ENCODE measurements at regions not wholly inside any gene's neighbourhood (a gene's known extent, or its start where the extent isn't known, plus 50 kb on each side); places are given as distances from the start of the nearest gene placed in this dataset.
"Not testable (repeated sequence)": the region's sequence is repeated elsewhere in the genome, so short reads cannot be mapped to it uniquely, and the experiment has no call there.

DNA sequence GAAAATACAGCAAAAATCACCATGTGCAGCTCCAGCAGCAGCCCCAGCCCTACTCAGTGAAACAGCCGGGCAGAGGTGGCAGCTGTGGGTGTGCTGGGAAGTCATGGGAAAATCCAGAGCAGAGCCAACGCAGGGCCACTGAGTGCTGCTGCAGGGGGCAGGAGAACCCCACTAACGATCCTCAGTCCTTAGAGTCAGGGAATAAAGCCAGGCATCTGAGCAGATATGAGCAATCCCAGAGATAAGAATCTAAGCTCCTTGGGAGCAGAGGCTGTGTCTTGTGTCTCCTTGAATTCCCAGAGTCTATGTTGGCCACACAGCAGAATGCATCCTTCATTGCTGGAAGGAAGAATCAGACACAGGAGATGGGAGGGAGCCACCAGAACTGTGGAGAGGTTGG lies 493.1 kb upstream of the MAP3K7 start:
- Histone ChIP-seq H3K4me1 (no peaks in the 10 kb centered on the region), H3K27ac (no peak overlapping the region), H3K4me3 (no peak overlapping the region), H3K9me3 (no peaks in the 10 kb centered on the region), H3K36me3 (no peaks in the 10 kb centered on the region), H3K27me3 (no peaks in the 10 kb centered on the region)
- WGBS, 2 donors = 42 to 61% methylated on average over 3 of the region's 3 CpGs
- FAIRE-seq = no peak
- TF ChIP-seq, protein P1, sequence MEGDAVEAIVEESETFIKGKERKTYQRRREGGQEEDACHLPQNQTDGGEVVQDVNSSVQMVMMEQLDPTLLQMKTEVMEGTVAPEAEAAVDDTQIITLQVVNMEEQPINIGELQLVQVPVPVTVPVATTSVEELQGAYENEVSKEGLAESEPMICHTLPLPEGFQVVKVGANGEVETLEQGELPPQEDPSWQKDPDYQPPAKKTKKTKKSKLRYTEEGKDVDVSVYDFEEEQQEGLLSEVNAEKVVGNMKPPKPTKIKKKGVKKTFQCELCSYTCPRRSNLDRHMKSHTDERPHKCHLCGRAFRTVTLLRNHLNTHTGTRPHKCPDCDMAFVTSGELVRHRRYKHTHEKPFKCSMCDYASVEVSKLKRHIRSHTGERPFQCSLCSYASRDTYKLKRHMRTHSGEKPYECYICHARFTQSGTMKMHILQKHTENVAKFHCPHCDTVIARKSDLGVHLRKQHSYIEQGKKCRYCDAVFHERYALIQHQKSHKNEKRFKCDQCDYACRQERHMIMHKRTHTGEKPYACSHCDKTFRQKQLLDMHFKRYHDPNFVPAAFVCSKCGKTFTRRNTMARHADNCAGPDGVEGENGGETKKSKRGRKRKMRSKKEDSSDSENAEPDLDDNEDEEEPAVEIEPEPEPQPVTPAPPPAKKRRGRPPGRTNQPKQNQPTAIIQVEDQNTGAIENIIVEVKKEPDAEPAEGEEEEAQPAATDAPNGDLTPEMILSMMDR (IDR thresholded peaks at IDR 0.05) = no peak
- no peak for DNase-seq
- intact Hi-C loops (cut with DNase I) = no loop called here
- no peak for ATAC-seq

DNA sequence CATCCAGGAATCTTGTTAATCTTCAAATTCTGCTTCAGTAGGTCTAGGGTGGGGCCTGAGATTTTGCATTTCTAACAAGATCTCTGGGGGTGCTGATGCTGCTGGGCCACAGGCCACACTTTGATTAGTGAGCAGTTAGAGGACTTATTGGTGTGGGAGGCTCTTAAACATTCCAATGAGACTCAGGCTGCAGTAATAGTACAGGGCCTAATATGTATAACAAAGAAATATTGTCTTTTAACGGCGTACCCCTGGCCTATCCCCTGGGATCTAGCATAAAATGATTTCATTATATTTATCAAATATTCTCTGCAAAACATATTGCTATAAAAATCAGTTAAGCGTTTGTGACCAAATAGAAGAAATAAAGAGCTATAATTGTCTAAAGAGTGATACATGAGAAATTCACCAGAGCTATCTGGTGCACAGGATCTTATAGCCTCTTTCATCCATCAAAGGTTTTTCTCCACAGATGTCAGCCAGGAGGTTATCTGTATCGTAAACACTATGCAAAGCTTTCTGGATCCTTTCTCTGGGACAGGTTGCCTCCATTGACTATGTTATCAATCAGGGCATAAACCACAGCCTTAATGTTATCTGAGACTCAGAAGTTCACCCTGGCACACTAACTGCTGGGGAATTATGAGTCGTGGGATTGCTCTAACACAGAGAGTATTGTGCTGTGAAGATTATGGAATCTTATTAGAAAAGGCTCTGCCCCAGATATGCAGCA lies 488.5 kb upstream of the MAP3K7 start:
- no peak for FAIRE-seq
- TF ChIP-seq, protein P1 (IDR thresholded peaks at IDR 0.05) = no peak
- intact Hi-C loops (cut with DNase I) = no loop called here
- Histone ChIP-seq H3K4me1 (no peaks in the 10 kb centered on the region), H3K9me3 (no peaks in the 10 kb centered on the region), H3K27ac (no peak overlapping the region), H3K36me3 (no peaks in the 10 kb centered on the region), H3K27me3 (no peaks in the 10 kb centered on the region), H3K4me3 (no peak overlapping the region)
- no peak for ATAC-seq
- DNase-seq = no peak
- WGBS, 2 donors = 42 to 48% methylated on average over 5 of the region's 5 CpGs

DNA sequence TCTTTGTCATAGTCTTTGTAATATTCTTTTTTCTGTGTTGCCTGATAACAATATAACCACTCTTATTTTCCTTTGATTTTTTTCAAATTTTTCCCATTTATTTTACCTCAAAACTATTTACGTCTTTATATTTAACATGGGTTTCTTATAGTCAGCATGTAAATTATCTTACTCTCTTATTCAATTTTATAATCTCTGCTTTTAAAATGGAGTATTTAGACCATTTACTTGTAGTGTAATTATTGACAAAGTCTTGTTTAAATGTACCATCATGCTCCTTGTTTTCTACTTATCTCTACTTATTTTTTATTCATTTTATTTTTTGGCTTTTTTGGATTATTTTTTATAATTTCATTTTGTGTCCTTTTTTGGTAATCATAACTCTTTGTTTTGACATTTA lies 476.5 kb upstream of the MAP3K7 start:
- no peak for DNase-seq
- TF ChIP-seq, protein P1 (IDR thresholded peaks at IDR 0.05) = no peak
- FAIRE-seq = no peak
- H3K27me3 ChIP-seq = no peaks in the 10 kb centered on the region
- ATAC-seq = no peak
- H3K27ac ChIP-seq = no peak overlapping the region
- H3K36me3 ChIP-seq = no peaks in the 10 kb centered on the region
- peaks cover 0 to 8% (median 0%) of the 10 kb centered on the region in 4 donors for H3K9me3 ChIP-seq
- intact Hi-C loops (cut with DNase I) = no loop called here
- H3K4me1 ChIP-seq = no peaks in the 10 kb centered on the region
- WGBS, 2 donors = 69 to 90% methylated on average over 1 of the region's 1 CpG
- H3K4me3 ChIP-seq = no peak overlapping the region

DNA sequence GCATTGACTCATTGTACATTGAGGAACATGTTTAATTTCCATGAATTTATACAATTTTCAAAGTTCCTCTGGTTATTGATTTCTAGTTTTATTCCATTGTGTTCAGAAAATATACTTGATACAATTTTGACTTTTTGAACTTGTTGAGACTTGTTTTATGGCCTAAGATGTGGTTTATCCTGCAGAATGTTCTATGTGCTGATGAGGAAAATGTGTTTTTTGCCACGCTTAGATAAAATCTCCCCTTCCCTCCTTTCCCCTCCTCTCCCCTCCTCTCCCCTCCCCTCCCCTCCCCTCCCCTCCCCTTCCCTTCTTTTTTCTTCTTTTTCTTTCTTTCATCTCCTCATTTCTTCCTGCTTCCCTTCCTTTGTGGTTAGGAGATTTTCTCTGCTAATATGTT lies 470.8 kb upstream of the MAP3K7 start:
- Histone ChIP-seq H3K4me1 (no peaks in the 10 kb centered on the region), H3K9me3 (no peaks in the 10 kb centered on the region), H3K27me3 (no peaks in the 10 kb centered on the region), H3K4me3 (no peak overlapping the region), H3K36me3 (no peaks in the 10 kb centered on the region), H3K27ac (no peak overlapping the region)
- DNase-seq (no peak), FAIRE-seq (no peak), ATAC-seq (no peak)
- 74% methylated on average over 1 of the region's 1 CpG for WGBS, 2 donors
- intact Hi-C loops (cut with DNase I) = no loop called here
- TF ChIP-seq, protein P1 (IDR thresholded peaks at IDR 0.05) = no peak

DNA sequence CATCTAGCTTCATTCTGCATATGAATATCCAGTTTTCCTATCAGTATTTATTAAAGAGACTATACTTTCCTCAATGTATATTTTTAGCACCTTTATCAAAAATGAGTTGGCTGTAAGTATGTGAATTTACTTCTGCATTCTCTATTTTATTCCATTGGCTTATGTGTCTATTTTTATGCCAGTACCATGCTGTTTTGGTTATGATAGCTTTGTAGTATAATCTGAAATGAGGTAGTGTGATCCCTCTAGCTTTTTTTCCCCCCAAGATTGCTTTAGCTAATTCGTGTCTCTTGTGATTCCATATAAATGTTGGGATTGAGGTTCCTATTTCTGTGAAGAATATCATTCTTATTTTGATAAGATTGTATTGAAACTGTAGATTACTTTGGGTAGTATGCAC lies 469.1 kb upstream of the MAP3K7 start:
- Histone ChIP-seq H3K9me3 (no peaks in the 10 kb centered on the region), H3K4me1 (no peaks in the 10 kb centered on the region), H3K36me3 (no peaks in the 10 kb centered on the region), H3K4me3 (no peak overlapping the region), H3K27ac (no peak overlapping the region), H3K27me3 (no peaks in the 10 kb centered on the region)
- intact Hi-C loops (cut with DNase I) = no loop called here
- FAIRE-seq (no peak), ATAC-seq (no peak), DNase-seq (no peak)
- WGBS, 2 donors = 20 to 28% methylated on average over 1 of the region's 1 CpG
- TF ChIP-seq, protein P1 (IDR thresholded peaks at IDR 0.05) = no peak

DNA sequence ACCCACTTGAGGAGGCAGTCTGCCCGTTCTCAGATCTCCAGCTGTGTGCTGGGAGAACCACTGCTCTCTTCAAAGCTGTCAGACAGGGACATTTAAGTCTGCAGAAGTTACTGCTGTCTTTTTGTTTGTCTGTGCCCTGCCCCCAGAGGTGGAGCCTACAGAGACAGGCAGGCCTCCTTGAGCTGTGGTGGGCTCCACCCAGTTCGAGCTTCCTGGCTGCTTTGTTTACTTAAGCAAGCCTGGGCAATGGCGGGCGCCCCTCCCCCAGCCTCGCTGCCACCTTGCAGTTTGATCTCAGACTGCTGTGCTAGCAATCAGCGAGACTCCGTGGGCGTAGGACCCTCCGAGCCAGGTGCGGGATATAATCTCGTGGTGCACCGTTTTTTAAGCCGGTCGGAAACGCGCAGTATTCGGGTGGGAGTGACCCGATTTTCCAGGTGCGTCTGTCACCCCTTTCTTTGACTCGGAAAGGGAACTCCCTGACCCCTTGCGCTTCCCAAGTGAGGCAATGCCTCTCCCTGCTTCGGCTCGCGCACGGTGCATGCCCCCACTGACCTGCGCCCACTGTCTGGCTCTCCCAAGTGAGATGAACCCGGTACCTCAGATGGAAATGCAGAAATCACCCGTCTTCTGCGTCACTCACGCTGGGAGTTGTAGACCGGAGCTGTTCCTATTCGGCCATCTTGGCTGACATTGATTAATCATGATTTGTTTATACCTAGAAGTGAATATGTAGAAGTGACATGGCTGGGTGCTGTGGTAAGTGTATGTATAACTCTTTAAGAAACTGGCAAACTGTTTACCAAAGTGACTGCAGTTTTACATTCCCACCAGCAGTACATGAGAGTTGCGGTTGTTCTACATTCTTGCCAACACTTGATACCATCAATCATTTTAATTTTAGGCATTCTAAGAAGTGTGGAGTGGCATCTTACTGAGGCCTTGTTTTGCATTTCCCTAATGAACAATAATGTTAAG lies 465.9 kb upstream of the MAP3K7 start:
- WGBS, 2 donors = 80 to 86% methylated on average over 27 to 33 of the region's 33 CpGs
- ATAC-seq; H3K9me3 ChIP-seq; H3K4me3 ChIP-seq; H3K36me3 ChIP-seq; DNase-seq; H3K27me3 ChIP-seq; intact Hi-C loops (cut with DNase I); FAIRE-seq; H3K4me1 ChIP-seq; H3K27ac ChIP-seq: not testable (repeated sequence)
